GM23248 (cell line): ENCODE measurements at regions not wholly inside any gene's neighbourhood (a gene's known extent, or its start where the extent isn't known, plus 50 kb on each side); places are given as distances from the start of the nearest gene placed in this dataset.

Source experiments
- DNase-seq: peaks from one replicate; pipeline ENCODE4 v3.0.0-alpha.2; 2015
- H2AFZ ChIP-seq: fragments of 200-600 bp; sonication (generic); 2 replicates; pipeline ENCODE4 v1.6.1; 2016; ENCODE audit warnings: antibody characterized with exemption
- H3F3A ChIP-seq: fragments of 200-600 bp; sonication (generic); 2 replicates; pipeline ENCODE4 v1.6.1; 2016; ENCODE audit warnings: mild to moderate bottlenecking, antibody characterized with exemption, mixed run types; ENCODE audit not compliant: insufficient read depth
- H3K27ac ChIP-seq: fragments of 200-600 bp; sonication (generic); 2 replicates; pipeline ENCODE4 v1.5.1; 2016; ENCODE audit warnings: mild to moderate bottlenecking
- H3K27me3 ChIP-seq: fragments of 200-600 bp; sonication (generic); replicated peaks from 2 replicates; pipeline ENCODE4 v1.6.1; 2016; ENCODE audit warnings: mild to moderate bottlenecking; ENCODE audit not compliant: insufficient read depth
- H3K36me3 ChIP-seq: fragments of 200-600 bp; sonication (generic); 2 replicates; pipeline ENCODE4 v1.6.1; 2016; ENCODE audit warnings: low read depth, mild to moderate bottlenecking
- H3K4me1 ChIP-seq: fragments of 200-600 bp; sonication (generic); 2 replicates; pipeline ENCODE4 v1.6.1; 2016; ENCODE audit warnings: mild to moderate bottlenecking; ENCODE audit not compliant: insufficient read depth
- H3K4me2 ChIP-seq: fragments of 200-600 bp; sonication (generic); one replicate; pipeline ENCODE4 v1.6.1; 2016; ENCODE audit warnings: mild to moderate bottlenecking; ENCODE audit not compliant: unreplicated experiment
- H3K4me3 ChIP-seq: fragments of 200-600 bp; sonication (generic); 2 replicates; pipeline ENCODE4 v1.5.1; 2016; ENCODE audit warnings: mild to moderate bottlenecking
- H3K79me2 ChIP-seq: fragments of 200-600 bp; sonication (generic); 2 replicates; pipeline ENCODE4 v1.6.1; 2016; ENCODE audit warnings: mild to moderate bottlenecking; ENCODE audit not compliant: insufficient read depth
- H3K9ac ChIP-seq: fragments of 200-600 bp; sonication (generic); 2 replicates; pipeline ENCODE4 v1.6.1; 2016; ENCODE audit warnings: mild to moderate bottlenecking
- H3K9me2 ChIP-seq: fragments of 200-600 bp; sonication (generic); 2 replicates; pipeline ENCODE4 v1.6.1; 2016; ENCODE audit warnings: mixed run types, mild to moderate bottlenecking, moderate library complexity; ENCODE audit not compliant: insufficient read depth
- H3K9me3 ChIP-seq: fragments of 200-600 bp; sonication (generic); one replicate; pipeline ENCODE4 v1.6.1; 2017; ENCODE audit warnings: low read depth
- H4K20me1 ChIP-seq: fragments of 200-600 bp; sonication (generic); 2 replicates; pipeline ENCODE4 v1.6.0; 2016; ENCODE audit not compliant: insufficient read depth
- EZH2 ChIP-seq: fragments of 200-600 bp; sonication (generic); IDR thresholded peaks from 2 replicates; pipeline ENCODE4 v1.6.1; 2018; ENCODE audit warnings: antibody characterized with exemption, mild to moderate bottlenecking; ENCODE audit not compliant: insufficient read depth, poor library complexity, severe bottlenecking
- EZH2phosphoT487 ChIP-seq: fragments of 200-600 bp; sonication (generic); IDR thresholded peaks from 2 replicates; pipeline ENCODE4 v1.6.1; 2018; ENCODE audit warnings: antibody characterized with exemption, moderate library complexity, mild to moderate bottlenecking, low read depth; ENCODE audit not compliant: insufficient read depth
- WGBS, 2 experiments: methylation state at CpG; one replicate each; pipeline ENCODE4 v1.1.6; 2015 to 2017; ENCODE audit warnings: low lambda C conversion rate in 2 of 2, low coverage in 1 of 2; ENCODE audit errors: missing lambda C conversion rate in 2 of 2; 5-methylcytosine and 5-hydroxymethylcytosine counted together
- in situ Hi-C: fragments of 300-500 bp; cut with MboI; formaldehyde crosslinking; loops from 2 replicates; pipeline ENCODE4 v1.15.0; 2020

DNA sequence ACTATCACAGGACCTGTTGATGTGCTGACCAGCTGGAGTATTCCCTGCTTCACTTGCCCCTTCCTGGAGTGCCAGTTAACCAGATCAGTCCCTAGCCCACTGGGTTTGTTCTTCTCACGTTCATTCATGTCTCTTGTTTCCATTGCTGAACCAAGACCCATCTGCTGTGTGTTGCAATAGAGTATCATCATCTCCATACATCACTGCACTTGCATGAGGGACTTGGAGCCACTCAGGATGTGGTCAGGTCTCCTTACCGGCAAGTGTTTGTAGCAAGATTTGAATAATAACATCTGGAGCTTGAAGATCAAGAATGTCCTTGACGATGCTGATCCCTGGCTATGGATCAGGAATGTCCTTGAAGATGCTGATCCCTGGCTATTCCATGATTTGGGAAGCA lies 358.6 kb downstream of the IRX1 start:
- in situ Hi-C loops: no loop called here
- no peaks in the 10 kb centered on the region for H3F3A ChIP-seq

DNA sequence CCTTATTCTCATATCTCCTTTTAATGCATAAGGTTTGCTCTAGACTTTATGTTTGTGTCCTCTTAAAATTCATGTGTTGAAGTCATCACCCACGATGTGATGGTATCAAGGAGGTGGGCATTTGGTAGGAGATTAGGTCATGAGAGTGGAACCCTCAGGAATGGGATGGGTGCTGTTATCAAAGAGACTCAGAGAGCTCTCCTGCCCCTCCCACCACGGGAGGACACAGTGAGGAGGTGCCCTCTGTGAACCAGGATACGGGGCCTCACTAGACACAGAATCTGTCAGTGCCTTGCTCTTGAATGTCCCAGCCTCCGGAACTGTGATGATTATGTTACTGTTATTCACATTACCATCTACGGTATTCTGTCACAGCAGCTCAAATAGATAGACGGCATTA lies 359.0 kb downstream of the IRX1 start:
- Histone ChIP-seq H3K27me3 (no peaks in the 10 kb centered on the region), H3K4me3 (no peak overlapping the region), H3K79me2 (no peaks in the 10 kb centered on the region), H3K9me3 (no peaks in the 10 kb centered on the region), H3K4me2 (no peak overlapping the region), H4K20me1 (no peaks in the 10 kb centered on the region), H3K27ac (no peak overlapping the region), H3K9me2 (no peaks in the 10 kb centered on the region), H3K4me1 (no peaks in the 10 kb centered on the region), H3F3A (no peaks in the 10 kb centered on the region), H3K36me3 (no peaks in the 10 kb centered on the region), H2AFZ (no peak overlapping the region), H3K9ac (no peak overlapping the region)
- DNase-seq: no peak
- TF ChIP-seq EZH2 (no peak), EZH2phosphoT487 (no peak)
- in situ Hi-C loops: no loop called here
- 22 to 25% methylated on average over 6 of the region's 6 CpGs for WGBS, 2 experiments

More for the DNA sequence above, 358.6 kb downstream of the IRX1 start:
- Histone ChIP-seq H4K20me1 (no peaks in the 10 kb centered on the region), H3K27ac (no peak overlapping the region), H3K9ac (no peak overlapping the region), H3K9me2 (no peaks in the 10 kb centered on the region), H2AFZ (no peak overlapping the region), H3K27me3 (no peaks in the 10 kb centered on the region), H3K36me3 (no peaks in the 10 kb centered on the region), H3K4me1 (no peaks in the 10 kb centered on the region), H3K4me2 (no peak overlapping the region), H3K79me2 (no peaks in the 10 kb centered on the region), H3K9me3 (no peaks in the 10 kb centered on the region), H3K4me3 (no peak overlapping the region)
- no peak for TF ChIP-seq EZH2
- no peak for TF ChIP-seq EZH2phosphoT487
- WGBS, 2 experiments: 2 to 6% methylated on average over 3 of the region's 3 CpGs
- DNase-seq: no peak

DNA sequence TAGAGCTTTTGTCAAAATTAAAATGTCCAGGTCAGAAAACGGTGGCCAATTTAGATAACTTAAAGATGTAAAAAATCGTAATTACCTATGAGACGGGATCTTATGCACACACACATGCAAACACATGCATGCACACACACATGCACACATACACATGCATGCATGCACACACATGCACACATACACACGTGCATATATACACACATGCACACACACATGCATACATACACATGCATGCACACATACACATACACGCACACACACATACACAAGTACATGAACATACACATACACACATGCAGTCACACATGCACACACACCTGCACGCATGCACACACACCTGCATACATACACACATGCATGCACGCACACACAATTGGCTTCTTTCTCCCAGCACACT lies 362.0 kb downstream of the IRX1 start:
- Histone ChIP-seq H3K36me3 (no peaks in the 10 kb centered on the region), H3K79me2 (no peaks in the 10 kb centered on the region), H3K4me3 (no peak overlapping the region), H3K9ac (no peak overlapping the region), H3F3A (no peaks in the 10 kb centered on the region), H3K4me2 (no peak overlapping the region), H3K4me1 (no peaks in the 10 kb centered on the region), H2AFZ (no peak overlapping the region), H3K9me3 (no peaks in the 10 kb centered on the region), H4K20me1 (no peaks in the 10 kb centered on the region), H3K27ac (no peak overlapping the region), H3K9me2 (no peaks in the 10 kb centered on the region), H3K27me3 (no peaks in the 10 kb centered on the region)
- 34 to 50% methylated on average over 7 of the region's 7 CpGs for WGBS, 2 experiments
- TF ChIP-seq EZH2phosphoT487: no peak
- TF ChIP-seq EZH2: no peak
- DNase-seq: no peak
- in situ Hi-C loops: no loop called here

DNA sequence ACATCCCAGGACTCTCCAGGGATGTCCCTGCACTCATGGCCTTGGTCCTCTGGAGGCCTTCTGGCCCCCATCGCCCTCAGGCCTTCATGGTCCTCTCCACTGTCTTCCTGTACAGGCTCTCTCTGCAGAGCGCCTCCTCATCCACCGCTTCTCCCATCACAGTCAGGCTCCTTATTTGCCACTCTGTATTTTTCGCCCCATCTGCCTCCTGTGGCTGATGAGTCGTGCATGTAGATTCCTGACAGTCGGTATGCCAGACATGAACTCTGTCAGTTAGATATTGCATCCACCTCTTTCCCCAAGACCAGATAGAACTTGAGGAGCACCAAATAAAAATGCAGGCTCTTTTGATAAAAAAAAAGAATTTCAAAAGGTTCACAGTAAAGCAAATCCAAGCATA lies 362.8 kb downstream of the IRX1 start:
- H3K36me3 ChIP-seq: no peaks in the 10 kb centered on the region
- no peak overlapping the region for H3K27ac ChIP-seq
- H3K9me2 ChIP-seq: no peaks in the 10 kb centered on the region
- no peak overlapping the region for H2AFZ ChIP-seq
- no peaks in the 10 kb centered on the region for H3K4me1 ChIP-seq
- no peak for DNase-seq
- H4K20me1 ChIP-seq: no peaks in the 10 kb centered on the region
- H3K4me3 ChIP-seq: no peak overlapping the region
- no peaks in the 10 kb centered on the region for H3K27me3 ChIP-seq
- no peaks in the 10 kb centered on the region for H3K9me3 ChIP-seq
- no peaks in the 10 kb centered on the region for H3K79me2 ChIP-seq
- no peak overlapping the region for H3K4me2 ChIP-seq
- in situ Hi-C loops: no loop called here
- WGBS, 2 experiments: 47 to 53% methylated on average over 6 of the region's 6 CpGs
- H3K9ac ChIP-seq: no peak overlapping the region
- no peaks in the 10 kb centered on the region for H3F3A ChIP-seq
- no peak for TF ChIP-seq EZH2

DNA sequence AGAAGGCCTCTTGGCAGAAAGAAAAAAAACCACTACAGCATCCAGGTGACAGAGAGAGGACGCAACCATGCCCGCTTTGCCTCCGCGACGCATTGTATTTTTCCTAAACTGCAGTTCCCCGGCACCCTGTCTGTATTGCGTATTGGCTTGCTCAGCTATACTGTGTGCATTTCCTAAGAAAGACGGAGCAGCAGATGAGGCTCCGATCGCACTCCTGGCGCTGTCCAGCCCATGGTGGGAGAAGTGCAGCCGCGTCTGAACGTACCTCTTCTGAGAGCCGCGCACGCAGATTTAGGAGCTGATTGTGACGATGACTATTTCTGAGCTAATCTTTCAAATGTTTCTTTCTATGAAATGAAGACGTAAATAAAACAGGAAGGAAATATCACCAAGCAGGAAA lies 366.5 kb downstream of the IRX1 start:
- Histone ChIP-seq H3K4me1 (no peaks in the 10 kb centered on the region), H3K79me2 (no peaks in the 10 kb centered on the region), H3K4me3 (no peak overlapping the region), H3K4me2 (no peak overlapping the region), H3K9me3 (no peaks in the 10 kb centered on the region), H3K9me2 (no peaks in the 10 kb centered on the region), H4K20me1 (no peaks in the 10 kb centered on the region), H3K36me3 (no peaks in the 10 kb centered on the region), H2AFZ (no peak overlapping the region), H3F3A (no peaks in the 10 kb centered on the region), H3K27me3 (no peaks in the 10 kb centered on the region), H3K27ac (no peak overlapping the region), H3K9ac (no peak overlapping the region)
- in situ Hi-C loops: no loop called here
- TF ChIP-seq EZH2phosphoT487 (no peak), EZH2 (no peak)
- WGBS, 2 experiments: 65 to 68% methylated on average over 19 of the region's 19 CpGs
- DNase-seq: no peak
